GM18861 (cell line): ENCODE measurements at regions not wholly inside any gene's neighbourhood (a gene's known extent, or its start where the extent isn't known, plus 50 kb on each side); places are given as distances from the start of the nearest gene placed in this dataset.

Source experiments
- ATAC-seq: cut with Tn5 transposase; IDR thresholded peaks from one replicate; pipeline ENCODE4 v1.9.1; 2021; ENCODE audit not compliant: unreplicated experiment

DNA sequence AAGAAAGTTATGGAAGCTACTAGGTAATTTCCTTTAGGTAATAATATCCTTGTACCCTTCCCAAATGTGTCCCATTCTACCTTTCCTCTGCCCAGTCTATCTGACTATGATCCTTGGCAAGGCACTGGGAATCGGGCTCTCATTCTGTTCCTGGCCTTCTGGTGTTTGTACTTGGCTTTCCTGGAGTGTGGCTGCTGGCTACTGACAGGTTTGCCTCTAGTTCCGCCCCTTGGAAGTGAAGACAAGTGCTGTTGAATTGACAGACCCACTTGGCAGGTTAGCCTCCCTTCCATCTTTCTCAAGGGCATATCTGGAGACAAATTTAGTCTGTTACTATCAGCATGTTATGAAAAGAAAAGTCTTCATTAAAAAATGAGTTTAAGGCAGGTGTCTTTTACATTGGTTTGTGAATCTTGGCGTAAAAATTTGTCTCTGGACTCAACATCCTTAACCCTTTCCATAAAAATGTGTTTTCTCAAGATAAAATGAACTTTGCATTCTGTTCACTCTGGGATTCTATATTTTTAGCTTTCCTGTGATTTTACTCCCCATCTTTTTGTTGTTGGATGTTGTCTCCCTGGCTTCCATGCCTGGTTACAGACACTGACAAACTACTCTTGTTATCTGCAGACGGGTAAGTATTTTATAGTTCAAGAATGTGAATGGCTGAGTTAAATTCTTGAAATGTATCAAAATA lies 287.4 kb upstream of the PDGFD start:
- no peak for ATAC-seq

DNA sequence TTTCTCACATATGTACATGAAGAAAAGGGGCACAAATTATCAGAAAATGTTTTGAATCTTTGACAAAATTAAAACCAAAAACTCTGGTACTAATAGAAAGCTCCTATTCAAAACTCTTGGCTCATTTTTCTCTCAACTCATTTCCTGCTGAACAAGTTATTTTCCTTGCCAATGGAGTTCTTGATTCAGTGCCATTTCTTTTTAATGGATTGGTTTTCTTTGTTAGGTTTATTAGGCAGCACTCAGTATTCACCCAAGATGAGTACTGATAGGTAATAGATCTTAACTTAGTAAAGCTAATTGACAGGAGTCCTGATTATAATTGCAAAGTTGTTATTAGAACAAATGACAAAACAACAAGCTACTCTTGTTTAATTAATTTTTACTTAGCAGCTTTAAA lies 279.4 kb upstream of the PDGFD start:
- no peak for ATAC-seq

DNA sequence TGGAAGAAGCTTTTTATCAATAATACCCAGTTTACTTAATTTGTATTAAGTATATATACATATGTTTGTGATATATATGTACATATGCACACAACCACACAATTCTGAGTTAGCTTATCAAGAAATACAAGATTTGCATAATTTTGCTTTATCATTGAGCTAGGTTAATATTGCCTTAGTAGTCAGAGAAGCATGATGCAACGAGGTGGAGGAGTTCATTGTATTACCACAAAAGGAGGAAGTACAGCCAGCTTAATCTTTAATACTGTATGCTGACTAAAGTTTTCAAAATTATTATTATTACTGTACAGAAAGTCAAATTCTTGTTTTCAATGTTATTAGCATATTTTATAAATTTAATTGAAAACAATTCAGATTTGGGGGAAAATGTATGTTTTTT lies 278.4 kb upstream of the PDGFD start:
- no peak for ATAC-seq

DNA sequence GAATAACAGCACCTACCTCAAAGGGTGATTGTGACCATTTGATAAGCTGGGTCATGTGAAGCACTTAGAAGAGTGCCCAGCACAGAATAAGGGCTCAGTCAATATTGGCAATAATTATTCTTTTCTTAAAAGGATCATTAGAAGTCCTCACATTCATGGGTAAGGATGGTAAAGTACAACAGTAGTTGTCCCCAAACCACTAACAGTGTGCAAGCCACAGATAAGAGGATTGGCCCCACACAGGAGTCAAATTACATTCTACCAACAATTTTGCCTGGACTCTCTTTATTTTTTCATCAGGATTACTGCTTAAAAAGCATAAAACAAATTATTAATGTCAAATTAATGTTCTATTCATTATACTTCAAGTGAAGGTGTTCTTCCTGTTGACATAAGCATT lies 271.5 kb upstream of the PDGFD start:
- ATAC-seq = no peak

DNA sequence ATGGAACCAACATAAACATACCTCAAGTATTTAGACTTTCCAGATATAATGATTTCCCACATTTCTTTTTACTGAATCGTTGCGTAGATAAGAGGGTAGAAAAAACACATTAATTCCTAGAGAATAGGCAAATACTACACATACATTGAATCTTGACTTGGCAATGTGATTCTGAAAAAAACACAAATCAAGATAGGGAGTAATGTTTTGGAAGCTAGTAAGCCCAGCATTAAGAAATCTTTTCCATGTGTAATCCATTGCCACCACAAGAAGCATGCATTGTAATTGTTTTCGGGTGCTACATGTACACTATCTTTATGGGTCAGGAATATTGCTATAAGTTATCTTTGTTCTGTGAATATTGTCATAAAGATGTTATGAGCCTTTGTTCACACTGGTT lies 269.8 kb upstream of the PDGFD start:
- ATAC-seq = no peak

DNA sequence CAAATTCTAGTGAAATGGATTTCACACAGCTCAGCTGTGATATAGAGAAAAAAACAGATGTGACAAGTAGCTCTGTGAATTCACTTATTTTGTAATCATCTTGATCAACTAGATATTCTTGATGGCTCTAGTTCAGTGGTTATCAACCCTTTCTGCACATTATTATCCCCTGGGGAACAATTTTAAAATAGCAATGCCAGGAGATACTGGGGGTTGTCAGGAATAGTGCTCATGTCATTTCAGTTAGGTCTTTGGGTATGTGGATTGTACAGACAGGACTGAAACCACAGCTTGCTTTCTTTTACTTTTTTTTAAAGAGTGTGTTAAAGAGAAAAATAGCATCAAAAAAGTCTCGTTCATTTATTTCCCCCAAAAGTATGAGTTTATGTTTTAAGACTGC lies 269.0 kb upstream of the PDGFD start:
- ATAC-seq = no peak

DNA sequence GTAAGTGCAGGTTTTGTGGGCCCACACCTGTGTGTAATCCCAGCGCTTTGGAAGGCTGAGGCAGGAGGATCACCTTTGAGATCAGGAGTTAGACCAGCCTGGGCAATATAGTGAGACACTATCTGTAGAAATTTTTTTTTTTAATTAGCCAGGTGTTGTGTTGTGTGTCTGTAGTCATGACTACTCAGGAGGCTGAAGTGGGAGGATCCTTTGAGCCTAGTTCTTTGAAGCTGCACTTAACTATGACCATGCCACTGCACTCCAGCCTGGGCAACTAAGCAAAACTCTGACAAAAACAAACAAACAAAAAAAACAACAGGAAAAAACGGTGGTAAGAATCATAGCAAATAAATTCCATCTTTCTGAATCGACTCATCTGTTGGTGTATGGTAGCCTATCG lies 268.6 kb upstream of the PDGFD start:
- no peak for ATAC-seq

DNA sequence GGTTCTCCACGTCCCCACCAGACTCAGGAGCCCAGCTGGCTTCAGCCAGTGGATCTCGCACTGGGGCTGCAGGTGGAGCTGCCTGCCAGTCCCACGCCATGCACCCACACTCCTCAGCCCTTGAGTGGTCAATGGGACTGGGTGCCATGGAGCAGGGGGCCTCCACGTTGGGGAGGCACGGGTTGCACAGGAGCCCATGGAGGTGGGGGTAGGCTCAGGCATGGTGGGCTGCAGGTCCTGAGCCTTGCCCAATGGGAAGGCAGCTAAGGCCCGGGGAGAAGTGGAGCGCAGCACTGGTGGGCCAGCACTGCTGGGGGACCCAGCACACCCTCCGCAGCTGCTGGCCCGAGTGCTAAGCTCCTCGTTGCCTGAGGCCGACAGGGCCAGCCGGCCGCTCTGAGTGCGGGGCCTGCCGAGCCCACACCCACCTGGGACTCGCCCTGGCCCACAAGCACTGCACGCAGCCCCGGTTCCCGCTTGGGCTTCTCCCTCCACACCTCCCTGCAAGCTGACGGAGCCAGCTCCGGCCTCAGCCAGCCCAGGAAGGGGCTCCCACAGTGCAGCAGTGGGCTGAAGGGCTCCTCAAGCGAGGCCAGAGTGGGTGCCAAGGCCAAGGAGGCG lies 258.5 kb upstream of the PDGFD start:
- ATAC-seq = no peak

DNA sequence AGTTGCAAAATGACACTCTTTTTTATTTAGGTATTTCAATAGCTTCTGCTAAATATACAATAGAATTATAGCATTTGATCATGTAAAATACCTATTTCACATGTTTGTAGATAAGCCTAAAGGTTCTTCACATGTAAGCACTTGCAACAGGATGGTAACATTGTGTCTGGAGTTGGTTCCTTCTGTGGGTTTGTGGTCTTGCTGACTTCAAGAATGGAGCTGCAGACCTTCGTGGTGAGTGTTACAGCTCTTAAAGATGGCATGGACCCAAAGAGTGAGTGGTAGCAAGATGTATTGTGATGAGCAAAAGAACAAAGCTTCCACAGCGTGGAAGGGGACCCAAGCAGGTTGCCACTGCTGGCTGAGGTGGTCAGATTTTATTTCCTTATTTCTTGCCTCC lies 246.4 kb upstream of the PDGFD start:
- no peak for ATAC-seq

DNA sequence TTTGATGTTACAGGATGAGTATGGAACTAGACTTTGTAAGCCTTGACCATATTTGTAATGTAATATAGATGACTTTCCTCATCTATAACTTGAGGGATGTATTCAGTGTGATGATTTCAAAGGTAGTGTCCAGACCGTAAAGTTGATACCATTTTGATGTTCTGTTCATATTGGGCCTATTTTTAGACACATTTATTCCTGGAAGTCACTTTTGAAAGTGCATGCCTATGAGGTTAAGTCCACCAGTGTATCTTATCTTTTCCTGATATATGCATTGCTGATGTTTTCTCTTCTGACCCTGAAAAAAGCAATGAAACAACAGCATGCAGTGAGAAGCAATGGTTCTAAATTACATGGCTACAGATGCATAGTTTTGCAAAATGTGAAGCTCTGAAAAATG lies 244.7 kb upstream of the PDGFD start:
- ATAC-seq = no peak

DNA sequence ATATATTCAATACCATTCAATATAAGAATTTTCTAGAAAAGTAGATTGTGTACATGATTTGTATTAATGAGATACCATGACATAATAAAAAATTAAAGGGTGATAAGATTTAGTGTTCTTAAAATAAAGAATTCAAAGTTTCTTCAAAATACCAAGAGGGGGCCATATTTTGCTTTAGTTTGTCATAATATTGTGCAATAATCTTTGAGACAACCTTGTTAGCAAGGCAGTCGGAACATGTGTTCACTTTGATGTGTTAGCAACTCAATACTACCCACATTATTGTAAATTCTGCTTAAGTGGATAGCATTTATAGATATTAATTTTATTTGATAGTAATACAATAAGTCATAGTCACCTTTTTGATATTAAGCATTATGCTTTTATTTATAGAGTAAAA lies 241.3 kb upstream of the PDGFD start:
- ATAC-seq = no peak

DNA sequence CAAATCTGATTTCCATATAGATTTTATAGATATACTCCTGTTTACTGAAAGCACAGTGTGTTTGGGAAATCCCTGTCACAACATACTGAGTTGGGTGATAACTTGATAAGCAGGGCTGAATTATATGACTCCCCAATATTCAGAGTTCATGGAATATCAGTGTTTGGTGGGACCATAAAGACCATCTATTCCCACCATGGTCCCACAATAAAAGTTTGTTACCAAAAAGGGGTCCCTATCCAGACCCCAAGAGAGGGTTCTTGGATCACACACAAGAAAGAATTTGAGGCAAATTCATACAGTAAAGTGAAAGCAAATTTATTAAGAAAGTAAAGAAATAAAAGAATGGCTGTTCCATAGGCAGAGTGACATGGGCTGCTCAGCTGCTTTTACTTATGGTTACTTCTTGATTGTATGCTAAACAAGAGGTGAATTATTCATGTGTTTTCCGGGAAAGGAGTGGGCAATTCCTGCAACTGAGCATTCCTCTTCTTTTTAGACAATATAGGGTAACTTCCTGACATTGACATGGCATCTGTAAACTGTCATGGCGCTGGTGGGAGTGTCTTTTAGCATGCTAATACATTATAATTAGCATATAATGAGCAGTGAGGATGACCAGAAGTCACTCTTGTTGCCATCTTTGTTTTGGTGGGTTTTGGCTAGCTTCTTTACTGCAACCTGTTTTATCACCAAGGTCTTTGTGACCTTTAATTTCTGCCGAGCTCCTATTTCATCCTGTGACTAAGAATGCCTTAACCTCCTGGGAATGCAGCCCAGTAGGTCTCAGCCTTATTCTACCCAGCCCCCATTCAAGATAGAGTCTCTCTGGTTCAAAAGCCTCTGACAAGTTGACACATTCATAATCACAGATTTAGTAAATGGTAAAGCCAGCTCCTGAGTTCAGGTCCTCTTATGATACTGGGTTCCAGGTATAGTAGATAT lies 240.6 kb upstream of the PDGFD start:
- ATAC-seq = no peak

DNA sequence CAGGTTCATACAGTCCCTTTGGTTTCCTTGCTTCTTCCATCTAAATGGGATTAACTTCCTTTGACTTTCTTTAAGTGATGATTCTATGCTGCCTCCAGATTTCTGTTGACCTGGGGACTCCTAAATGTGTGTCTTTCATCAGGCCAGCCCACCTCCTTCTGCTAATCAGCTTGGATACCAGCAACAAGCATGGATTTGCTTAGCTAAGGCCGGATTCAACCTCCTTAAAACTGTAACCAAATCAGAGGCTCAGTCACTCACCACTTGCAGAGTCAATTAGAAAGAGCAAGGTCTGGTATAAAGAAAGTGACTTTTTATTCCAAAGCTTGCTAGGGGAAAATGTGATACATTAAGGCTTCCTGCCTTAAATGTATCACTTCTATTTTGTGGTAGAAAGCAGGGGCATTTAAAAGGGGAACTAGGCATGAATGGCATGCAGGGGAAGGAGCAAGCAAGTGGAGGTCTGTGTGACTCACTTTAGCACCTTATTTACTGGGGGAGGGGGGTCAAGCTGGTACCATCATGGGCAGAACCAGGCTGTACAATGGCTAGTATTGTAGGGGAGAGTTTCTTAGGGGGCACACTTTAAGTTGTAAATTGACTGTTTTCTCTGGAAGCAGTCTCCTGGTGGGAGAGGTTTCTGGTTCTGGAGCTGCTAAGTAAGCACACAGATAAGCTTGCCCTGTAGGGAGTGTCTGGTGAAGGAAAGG lies 239.0 kb upstream of the PDGFD start:
- no peak for ATAC-seq

DNA sequence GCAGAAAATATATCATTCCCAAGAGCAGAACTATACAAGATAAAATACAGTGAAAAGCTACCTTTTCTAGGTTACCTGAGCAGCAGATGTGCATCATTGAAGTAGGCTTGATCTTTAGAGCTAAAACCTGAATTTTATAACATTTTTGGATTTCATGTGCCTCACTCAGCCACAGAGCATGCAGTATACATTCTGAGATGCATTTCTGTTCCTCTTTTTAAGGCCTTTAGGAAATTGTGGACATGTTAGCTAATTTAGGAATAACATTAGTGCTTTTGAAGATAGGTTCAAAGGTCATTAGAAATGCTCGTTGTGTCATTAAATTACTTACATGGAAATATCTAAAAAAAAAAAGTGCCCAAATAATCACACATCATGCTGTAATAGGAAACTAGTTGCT lies 230.6 kb upstream of the PDGFD start:
- ATAC-seq = no peak

DNA sequence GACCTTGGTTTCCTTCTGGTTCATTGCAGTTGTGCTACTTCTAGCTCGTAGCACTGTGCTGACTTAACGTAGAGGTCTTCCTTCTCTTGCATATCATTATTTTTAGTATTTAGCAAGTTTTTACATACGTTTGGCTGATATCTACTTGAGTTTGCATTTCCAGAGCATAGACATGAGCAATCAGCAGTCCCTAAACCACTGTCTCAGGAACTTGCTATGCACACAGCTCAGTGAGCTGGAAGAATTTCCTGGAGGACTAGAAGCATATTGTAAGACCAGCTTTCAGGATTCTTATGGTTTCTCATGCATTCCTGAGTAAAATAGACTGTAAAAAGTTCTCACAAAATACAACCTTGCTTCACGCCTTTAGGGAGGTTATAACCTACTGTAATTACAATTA lies 226.7 kb upstream of the PDGFD start:
- ATAC-seq = no peak

DNA sequence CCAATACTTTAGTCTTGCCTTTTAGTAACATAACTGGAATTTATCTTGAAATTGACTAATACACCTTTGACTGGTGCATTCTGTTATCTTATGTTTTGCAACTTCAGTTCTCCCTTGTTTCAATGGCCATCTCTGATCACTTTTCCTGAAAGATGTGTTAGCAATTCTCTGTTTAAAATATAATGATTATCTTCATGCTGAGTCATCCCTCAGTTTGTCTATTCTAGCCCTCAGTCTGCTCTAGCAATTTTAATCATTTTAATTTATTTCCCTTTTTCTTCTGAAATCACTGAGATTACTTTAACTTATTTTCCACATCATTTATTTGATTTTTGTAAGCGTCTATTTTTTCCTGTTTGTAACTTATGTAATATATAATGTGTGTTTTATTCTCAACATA lies 221.9 kb upstream of the PDGFD start:
- no peak for ATAC-seq

DNA sequence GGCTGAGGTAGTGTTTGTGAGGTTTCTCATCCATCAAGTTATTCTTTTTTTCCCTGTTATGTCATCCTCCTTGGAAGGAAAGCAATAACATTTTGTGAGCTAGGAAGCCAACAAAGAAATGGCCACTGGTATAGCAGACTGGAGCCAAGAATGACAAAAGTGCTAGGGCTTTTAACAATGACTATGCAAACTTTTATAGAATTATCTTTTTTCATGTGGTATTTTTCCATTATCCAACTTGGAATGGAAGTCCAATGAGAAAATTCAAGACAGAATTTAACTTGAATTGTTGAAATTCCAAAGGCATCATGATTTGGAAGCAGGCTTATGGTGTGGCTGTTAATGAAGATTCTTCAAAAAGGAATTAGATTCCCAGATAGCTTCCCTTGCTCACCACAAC lies 216.4 kb upstream of the PDGFD start:
- no peak for ATAC-seq

DNA sequence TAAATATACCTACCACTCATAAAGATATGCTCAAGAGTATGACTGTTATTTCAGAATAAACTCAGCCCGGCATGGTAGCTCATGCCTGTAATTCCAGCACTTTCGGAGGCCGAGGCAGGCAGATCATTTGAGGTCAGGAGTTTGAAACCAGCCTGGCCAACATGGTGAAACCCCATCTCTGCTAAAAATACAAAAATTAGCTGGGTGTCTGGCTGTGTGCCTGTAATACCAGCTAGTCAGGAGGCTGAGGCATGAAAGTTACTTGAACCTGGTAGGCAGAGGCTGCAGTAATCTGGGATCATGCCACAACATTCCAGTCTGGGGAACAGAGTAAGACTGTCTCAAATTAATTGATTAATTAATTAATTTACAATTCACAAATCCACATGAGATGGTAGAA lies 208.2 kb upstream of the PDGFD start:
- ATAC-seq = no peak

DNA sequence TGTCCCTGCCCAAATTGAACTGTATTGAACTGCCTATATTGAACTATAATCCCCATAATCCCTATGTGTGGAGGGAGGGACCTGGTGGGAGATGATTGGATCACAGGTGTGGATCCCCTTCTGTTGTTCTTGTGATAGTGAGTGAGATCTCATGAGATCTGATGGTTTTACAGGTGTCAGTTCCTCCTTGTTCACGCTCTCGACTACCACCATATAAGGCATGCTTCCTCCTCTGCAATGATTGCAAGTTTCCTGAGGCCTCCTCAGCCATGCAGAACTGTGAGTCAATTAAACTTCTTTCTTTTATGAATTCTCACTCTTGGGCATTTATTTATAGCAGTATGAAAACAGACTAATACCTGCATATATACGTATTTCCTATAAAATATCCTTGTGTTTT lies 206.5 kb upstream of the PDGFD start:
- no peak for ATAC-seq

DNA sequence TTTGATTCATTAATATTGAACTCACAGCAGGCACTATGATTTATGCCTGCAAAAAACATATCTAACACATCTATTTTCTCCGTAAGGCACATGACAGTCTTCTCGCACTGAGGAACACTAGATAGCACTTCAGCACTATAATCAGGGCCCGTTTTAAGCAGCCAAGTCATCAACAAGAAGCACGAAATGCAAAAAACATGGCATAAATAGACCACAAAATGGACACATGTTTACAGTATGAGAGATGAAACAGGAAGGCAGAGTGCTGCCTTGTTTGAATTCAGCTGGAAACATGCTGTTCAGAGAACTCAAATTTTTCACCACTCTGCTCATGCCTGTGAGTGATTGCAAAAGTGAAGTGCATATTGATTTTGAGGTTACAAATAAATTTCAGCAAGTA lies 205.8 kb upstream of the PDGFD start:
- ATAC-seq = no peak

DNA sequence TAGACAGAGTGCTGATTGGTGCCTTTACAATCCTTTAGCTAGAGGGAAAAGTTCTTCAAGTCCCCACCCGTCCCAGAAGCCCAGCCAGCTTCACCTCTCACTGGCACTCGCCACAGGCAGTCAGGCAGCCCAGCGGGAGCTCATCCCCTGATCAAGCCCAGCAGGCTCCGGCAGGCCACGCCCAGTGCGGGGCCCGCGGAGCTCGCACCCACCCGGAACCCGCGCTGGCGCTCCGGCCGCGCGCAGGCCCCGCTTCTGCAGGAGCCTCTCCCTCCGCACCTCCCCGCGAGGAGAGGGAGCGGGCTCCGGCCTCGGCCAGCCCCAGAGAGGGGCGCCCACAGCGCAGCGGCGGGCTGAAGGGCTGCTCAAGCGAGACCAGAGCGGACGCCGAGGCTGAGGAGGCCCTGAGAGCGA lies 202.4 kb upstream of the PDGFD start:
- ATAC-seq = no peak
